SIG-M5 treated with dmso at 0.1 percent for 504 hours (cell line): ENCODE measurements at regions not wholly inside any gene's neighbourhood (a gene's known extent, or its start where the extent isn't known, plus 50 kb on each side); places are given as distances from the start of the nearest gene placed in this dataset.
"Not testable (repeated sequence)": the region's sequence is repeated elsewhere in the genome, so short reads cannot be mapped to it uniquely, and the experiment has no call there.

Experiments
- DNase-seq: peaks from one replicate; lab custom pipeline; 2025; ENCODE audit not compliant: unreplicated experiment; lab: John Stamatoyannopoulos, UW

DNA sequence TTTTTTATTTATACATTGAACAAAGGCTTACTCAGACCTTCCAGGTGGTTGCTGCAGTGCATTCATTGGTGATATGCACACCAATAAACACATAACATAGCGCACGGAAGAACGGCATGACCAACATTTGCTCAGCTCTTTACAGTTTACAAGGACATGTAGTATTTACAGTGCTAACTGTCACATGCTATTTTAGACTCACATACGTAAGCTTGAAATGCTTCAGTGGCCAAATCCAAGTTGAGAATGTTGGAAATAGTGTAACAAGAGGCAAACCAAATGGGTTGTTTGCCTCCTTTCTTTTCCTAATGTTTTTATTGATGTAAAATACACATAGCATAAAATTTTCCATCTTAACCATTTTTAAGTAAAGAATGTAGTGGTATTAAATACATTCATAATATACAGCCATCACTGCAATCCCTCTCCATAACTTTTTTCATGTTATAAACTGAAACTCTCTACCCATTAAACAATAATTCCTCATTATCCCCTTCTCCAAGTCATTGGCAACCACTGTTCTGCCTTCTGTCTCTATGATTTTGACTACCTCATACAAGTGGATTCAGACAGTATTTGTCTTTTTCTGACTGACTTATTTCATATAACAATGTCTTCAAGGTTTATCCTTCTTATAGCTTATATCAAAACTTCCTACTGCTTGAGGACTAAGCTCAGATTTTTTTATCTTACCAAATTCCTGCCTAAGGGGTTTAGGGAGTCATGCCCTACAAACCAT is 1722.9 kb upstream of the AGA start:
- no peak for DNase-seq

DNA sequence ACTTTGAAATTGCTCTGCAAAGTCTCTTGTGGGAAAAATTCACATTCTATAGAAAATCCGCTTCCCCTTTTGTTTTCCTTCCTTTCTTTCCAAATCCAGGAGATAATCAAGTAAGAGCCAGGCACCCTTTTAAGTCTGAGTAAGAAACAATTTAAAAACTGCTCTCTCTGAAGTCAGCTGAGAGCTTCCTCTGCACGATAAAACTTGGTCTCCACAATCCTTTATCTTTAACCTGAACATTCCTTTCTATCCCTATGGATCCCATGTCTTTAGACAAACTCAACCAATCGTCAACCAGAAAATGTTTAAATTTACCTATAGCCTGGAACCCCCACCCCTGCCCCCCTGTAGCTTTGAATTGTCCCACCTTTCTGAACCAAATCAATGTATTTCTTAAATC is 1723.6 kb upstream of the AGA start:
- no peak for DNase-seq

- not testable (repeated sequence) for DNase-seq
These were observed 1728.1 kb upstream of the AGA start for GRCh38 chr4:179170308-179170707.

DNA sequence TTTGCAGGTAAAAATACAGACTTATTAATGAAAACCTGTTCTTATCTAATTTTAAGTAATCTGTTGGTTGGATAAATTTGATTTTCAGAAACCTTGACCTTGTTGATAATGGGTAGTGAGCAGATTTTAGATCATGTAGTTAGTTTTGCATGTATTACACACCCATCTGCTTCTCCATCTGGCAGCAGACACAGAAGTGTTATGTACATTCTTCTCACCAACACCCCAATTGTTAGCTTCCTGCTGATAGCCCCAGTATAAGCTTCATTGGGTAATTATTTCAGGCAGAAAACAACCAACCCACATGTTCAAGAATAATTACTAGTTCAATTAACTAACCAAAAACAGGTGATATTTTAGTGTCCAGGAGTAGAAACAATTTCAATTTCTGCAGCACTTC is 1740.5 kb upstream of the AGA start:
- DNase-seq: no peak

GRCh38 chr4:179195887-179196286 is 1753.7 kb upstream of the AGA start:
- DNase-seq: no peak

GRCh38 chr4:179196511-179196910 is 1754.3 kb upstream of the AGA start:
- no peak for DNase-seq

- no peak for DNase-seq
These were observed 1758.4 kb upstream of the AGA start for GRCh38 chr4:179200681-179201080.

DNA sequence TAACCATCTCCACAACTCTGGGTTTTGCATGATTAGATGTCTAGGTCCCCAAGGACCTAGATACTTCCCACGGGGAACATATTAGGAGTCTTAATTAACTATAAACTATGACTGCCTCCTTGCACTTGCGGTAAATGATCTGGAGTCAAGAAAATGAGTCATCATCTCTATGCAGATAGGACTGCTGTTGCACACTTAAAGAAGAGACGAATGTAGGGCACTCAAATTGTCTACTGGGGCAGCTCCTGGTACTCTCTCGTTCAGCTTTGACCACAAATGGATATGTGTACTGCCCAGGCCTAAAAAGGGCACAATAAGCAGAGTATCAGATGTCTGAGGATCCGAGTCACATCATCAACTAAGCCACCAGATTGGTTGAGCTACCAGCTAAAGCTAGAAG is 1783.4 kb upstream of the AGA start:
- no peak for DNase-seq

DNA sequence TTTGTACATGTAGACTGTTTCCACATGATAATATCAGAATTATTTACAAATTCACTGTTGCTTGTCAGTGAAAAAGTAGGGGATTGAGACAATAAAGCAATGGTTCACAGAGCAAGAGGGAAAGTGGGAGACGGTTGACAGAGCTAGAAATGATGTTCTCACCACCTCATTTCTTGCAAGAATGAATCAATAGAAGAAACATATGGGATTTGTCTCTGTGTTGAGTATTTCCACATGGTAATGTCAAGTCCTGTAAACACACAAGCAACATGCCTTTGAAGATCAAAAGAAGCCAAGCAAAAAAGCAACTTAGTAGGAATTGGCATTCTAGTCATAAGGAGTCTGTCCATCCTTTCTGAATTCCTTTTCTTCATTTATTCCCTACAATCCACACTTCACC is 1806.6 kb upstream of the AGA start:
- no peak for DNase-seq

DNA sequence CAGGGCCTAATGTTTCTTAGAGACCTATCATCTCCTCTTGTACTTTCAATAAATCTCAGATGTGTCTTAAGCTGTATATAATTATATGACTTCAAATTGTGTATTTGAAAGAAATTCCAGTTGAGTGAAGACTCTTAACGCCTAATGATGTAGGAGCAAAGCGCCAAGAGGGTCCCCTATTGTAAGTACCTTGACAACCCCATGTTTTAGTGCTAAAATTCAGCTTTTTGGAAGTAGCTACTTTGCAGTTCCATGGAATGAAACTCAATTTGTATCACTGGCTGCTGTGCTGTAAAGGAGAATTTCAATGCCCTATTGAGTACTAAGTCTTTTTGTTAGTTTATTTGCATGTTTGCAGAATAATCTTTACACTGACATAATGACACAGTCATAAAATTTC is 1826.6 kb upstream of the AGA start:
- no peak for DNase-seq

- DNase-seq: no peak
These were observed 1830.0 kb upstream of the AGA start for GRCh38 chr4:179272282-179272681.

GRCh38 chr4:179278647-179279046 is 1836.4 kb upstream of the AGA start:
- no peak for DNase-seq

DNA sequence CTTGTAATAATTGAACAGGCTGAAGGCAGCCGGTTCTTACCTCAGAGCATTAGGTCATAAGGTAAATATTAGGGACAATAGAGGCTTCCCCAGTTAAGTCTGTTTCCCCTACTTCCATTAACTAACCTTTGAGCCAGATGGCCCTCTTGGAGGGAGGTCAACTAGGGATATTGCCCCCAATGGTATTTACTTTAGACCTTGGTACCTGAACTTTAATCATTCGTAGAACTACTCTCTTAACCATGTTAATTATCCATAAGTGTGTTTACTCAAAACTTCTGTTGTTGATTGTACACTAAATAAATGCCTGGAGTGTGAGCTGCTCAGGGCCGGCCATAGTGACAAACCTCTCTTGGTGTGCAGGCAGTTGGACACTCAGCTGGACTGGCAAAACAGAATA is 1843.5 kb upstream of the AGA start:
- DNase-seq: no peak

- DNase-seq: no peak
These were observed 1849.4 kb upstream of the AGA start for GRCh38 chr4:179291657-179292056.

- no peak for DNase-seq
These were observed 1850.2 kb upstream of the AGA start for GRCh38 chr4:179292468-179292867.

GRCh38 chr4:179307297-179308136 is 1865.3 kb upstream of the AGA start:
- DNase-seq: peak; percentile 33

DNA sequence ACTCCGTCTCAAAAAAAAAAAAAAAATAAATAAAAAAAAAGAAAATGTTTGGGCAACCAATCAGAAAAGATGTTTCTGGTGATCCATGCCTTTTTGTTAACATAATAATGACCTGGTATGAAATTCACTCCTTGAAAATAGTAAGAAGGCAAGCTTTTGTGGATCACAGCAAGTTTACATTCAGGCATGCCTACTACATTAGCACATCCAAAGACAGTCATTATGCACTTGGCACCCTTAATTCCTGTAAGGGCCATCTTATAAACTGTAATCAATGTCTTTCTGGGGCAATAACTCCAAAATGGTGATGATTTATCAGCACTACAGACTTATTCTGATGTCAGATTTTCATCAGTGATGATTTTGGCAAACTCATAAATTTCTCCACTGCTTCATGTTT is 1871.6 kb upstream of the AGA start:
- DNase-seq: no peak

- no peak for DNase-seq
These were observed 1882.9 kb upstream of the AGA start for GRCh38 chr4:179325181-179325580.

- no peak for DNase-seq
These were observed 1886.4 kb upstream of the AGA start for GRCh38 chr4:179328627-179329026.

DNA sequence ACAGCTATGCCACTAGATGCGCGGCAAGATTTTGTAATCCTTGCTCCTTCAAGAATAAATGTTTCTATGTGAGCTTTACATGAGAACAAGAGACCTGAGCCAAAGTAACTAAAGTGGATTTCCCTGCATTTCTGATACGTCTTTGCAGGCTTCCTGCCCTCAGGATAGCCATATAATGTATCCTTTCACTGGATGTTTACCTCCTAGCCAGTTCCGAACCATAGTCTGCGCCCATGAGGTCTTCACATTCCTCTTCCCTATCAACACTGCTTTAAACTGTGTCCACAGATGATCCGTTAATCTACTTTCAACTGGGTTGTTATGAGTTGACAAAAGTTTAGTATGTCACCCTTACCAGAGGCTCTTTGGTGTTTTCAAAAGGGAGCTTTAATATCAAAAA is 1889.1 kb upstream of the AGA start:
- DNase-seq: no peak

DNA sequence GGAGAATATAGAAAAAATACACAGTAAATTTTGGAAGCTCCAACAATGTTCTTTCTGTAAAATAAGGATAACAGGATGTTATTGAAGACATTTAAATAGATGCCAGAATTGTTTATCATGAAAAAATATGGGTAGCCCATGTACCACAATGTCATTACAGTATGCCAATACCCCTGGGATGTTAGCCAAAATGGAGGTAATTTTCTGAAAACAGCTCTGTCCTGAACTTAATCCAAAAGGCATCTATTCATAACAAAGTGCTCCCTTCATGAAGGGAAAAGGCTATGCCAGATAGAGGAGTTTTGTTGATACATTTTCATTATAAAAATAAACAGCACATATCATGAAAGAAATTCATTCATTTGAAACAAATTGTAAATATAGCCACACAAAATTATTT is 1902.6 kb upstream of the AGA start:
- DNase-seq: no peak

DNA sequence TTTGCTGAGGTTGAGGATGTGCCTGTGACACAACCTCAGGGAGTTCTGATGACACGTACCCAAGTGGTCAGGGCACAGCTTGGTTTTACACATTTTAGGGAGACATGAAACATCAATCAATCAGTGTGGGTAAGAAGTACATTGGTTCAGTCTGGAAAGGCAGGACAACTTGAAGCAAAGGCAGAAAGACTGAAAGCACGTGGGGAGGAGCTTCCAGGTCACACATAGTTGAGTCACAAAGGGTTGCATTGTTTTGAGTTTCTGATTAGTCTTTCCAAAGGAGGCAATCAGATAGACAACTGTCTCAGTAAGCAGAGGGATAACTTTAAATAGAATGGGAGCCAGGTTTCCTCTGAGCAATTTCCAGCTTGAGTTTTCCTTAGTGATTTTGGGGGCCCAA is 1910.0 kb upstream of the AGA start:
- no peak for DNase-seq

DNA sequence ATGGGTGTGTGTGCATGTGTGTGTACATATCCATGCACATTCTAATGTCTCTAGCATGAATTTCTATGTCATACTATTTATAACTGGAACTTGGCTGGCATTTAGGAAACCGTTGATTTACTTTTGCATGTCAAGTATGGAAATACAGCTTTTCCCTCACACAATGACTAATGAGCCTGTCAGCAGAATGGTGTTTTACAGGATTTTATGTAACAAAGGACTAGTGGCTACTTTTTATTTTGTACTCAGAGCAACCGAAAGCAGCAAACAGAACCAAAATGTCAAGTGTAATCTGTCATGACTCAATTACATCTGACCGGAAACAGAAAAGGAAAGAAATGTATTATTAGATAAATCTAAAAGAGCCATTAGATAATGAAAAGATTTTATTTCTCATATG is 1911.5 kb upstream of the AGA start:
- DNase-seq: no peak
